SU-DHL-6 (cell line): ENCODE measurements at regions not wholly inside any gene's neighbourhood (a gene's known extent, or its start where the extent isn't known, plus 50 kb on each side); places are given as distances from the start of the nearest gene placed in this dataset.
"Not testable (repeated sequence)": the region's sequence is repeated elsewhere in the genome, so short reads cannot be mapped to it uniquely, and the experiment has no call there.

Experiments used
- H2AFZ ChIP-seq: fragments of 200-600 bp; sonication (generic); 2 replicates; pipeline ENCODE4 v1.6.1; 2014; ENCODE audit warnings: low read depth, mild to moderate bottlenecking, moderate library complexity, mixed read lengths, antibody characterized with exemption, low read length; ENCODE audit not compliant: severe bottlenecking
- H3F3A ChIP-seq: fragments of 200-600 bp; shearing (Covaris generic); 2 replicates; pipeline ENCODE4 v1.6.0; 2016; ENCODE audit warnings: antibody characterized with exemption, mild to moderate bottlenecking; ENCODE audit not compliant: insufficient read depth
- H3K27ac ChIP-seq: fragments of 200-600 bp; sonication (generic); 2 replicates; pipeline ENCODE4 v1.5.1; 2016; ENCODE audit warnings: low read depth, mild to moderate bottlenecking, low read length, moderate library complexity, mixed read lengths
- H3K27me3 ChIP-seq: fragments of 200-600 bp; sonication (generic), shearing (Covaris generic); 2 replicates; pipeline ENCODE4 v1.6.0; 2014; ENCODE audit warnings: mild to moderate bottlenecking, low read length
- H3K36me3 ChIP-seq: fragments of 200-600 bp; sonication (generic); 2 replicates; pipeline ENCODE4 v1.6.1; 2014; ENCODE audit warnings: mild to moderate bottlenecking, low read length, mixed read lengths
- H3K4me2 ChIP-seq: fragments of 300-600, 200-600 bp; shearing (Covaris generic), sonication (generic); 2 replicates; pipeline ENCODE4 v1.6.0; 2014; ENCODE audit warnings: low read length, low read depth, mild to moderate bottlenecking; ENCODE audit not compliant: poor library complexity, severe bottlenecking
- H3K4me3 ChIP-seq: fragments of 200-600 bp; sonication (generic); 2 replicates; pipeline ENCODE4 v1.5.1; 2014; ENCODE audit warnings: antibody characterized with exemption, low read length, mild to moderate bottlenecking, mixed read lengths; ENCODE audit not compliant: insufficient read depth, poor library complexity, severe bottlenecking
- H3K79me2 ChIP-seq: fragments of 200-600 bp; sonication (generic); 2 replicates; pipeline ENCODE4 v1.6.1; 2014; ENCODE audit warnings: mild to moderate bottlenecking, low read length, moderate library complexity; ENCODE audit not compliant: insufficient read depth
- H3K9ac ChIP-seq: fragments of 200-600 bp; sonication (generic); 2 replicates; pipeline ENCODE4 v1.7.0; 2014; ENCODE audit warnings: mild to moderate bottlenecking, low read length
- H3K9me2 ChIP-seq: fragments of 200-600 bp; sonication (generic); replicated peaks from 2 replicates; pipeline ENCODE4 v1.6.1; 2014; ENCODE audit warnings: low read length; ENCODE audit not compliant: insufficient read depth
- H3K9me3 ChIP-seq: fragments of 200-600 bp; sonication (generic); 2 replicates; pipeline ENCODE4 v1.6.1; 2014; ENCODE audit warnings: low read length, mixed read lengths; ENCODE audit not compliant: insufficient read depth
- H4K20me1 ChIP-seq: fragments of 200-600 bp; sonication (generic); 2 replicates; pipeline ENCODE4 v1.6.1; 2014; ENCODE audit warnings: low read depth, mild to moderate bottlenecking, antibody characterized with exemption, low read length, moderate library complexity, mixed read lengths
- CTCF ChIP-seq: fragments of 200-600 bp; sonication (generic); IDR thresholded peaks from one replicate; pipeline ENCODE4 v1.5.1; 2017; ENCODE audit warnings: antibody characterized with exemption, mild to moderate bottlenecking, low read length, moderate library complexity; ENCODE audit not compliant: insufficient read depth, poor library complexity, severe bottlenecking
- EZH2phosphoT487 ChIP-seq: fragments of 200-600 bp; sonication (generic), shearing (Covaris generic); conservative IDR thresholded peaks from 2 replicates; pipeline ENCODE4 v1.6.1; 2018; ENCODE audit warnings: mild to moderate bottlenecking, antibody characterized with exemption, low read length, moderate library complexity, mixed read lengths

- Histone ChIP-seq H3K27ac (no peak overlapping the region), H3K36me3 (no peaks in the 10 kb centered on the region), H3K27me3 (no peaks in the 10 kb centered on the region), H3K4me2 (no peak overlapping the region), H3K9me2 (no peaks in the 10 kb centered on the region), H3K79me2 (no peaks in the 10 kb centered on the region), H3K9ac (no peak overlapping the region), H3K4me3 (no peak overlapping the region), H3K9me3 (no peaks in the 10 kb centered on the region), H3F3A (no peaks in the 10 kb centered on the region), H4K20me1 (no peaks in the 10 kb centered on the region), H2AFZ (no peak overlapping the region)
- TF ChIP-seq EZH2phosphoT487 (no peak), CTCF (no peak)
These were observed 82.9 kb upstream of the MLN start for GRCh38 chr6:33886673-33887144.

- Histone ChIP-seq H3K27me3 (no peaks in the 10 kb centered on the region), H3K9ac (no peak overlapping the region), H3K36me3 (no peaks in the 10 kb centered on the region), H3K9me3 (no peaks in the 10 kb centered on the region), H3K27ac (no peak overlapping the region), H4K20me1 (no peaks in the 10 kb centered on the region), H3K79me2 (no peaks in the 10 kb centered on the region), H3K9me2 (no peaks in the 10 kb centered on the region), H3K4me3 (no peak overlapping the region), H3F3A (no peaks in the 10 kb centered on the region), H3K4me2 (no peak overlapping the region), H2AFZ (no peak overlapping the region)
- TF ChIP-seq CTCF (no peak), EZH2phosphoT487 (no peak)
These were observed 81.6 kb upstream of the MLN start for GRCh38 chr6:33885132-33886057.

- not testable (repeated sequence) for H3K4me3 ChIP-seq, H3K36me3 ChIP-seq, H3K27me3 ChIP-seq, H3K79me2 ChIP-seq, H4K20me1 ChIP-seq, H2AFZ ChIP-seq, H3K9me2 ChIP-seq, H3K9me3 ChIP-seq, H3K27ac ChIP-seq, H3K4me2 ChIP-seq, H3K9ac ChIP-seq, H3F3A ChIP-seq
These were observed 79.8 kb upstream of the MLN start for GRCh38 chr6:33883621-33884020.

GRCh38 chr6:33882154-33882553 is 78.4 kb upstream of the MLN start:
- Histone ChIP-seq H4K20me1 (no peaks in the 10 kb centered on the region), H3F3A (no peaks in the 10 kb centered on the region), H3K9me3 (no peaks in the 10 kb centered on the region), H3K27me3 (no peaks in the 10 kb centered on the region), H3K27ac (no peak overlapping the region), H3K4me3 (no peak overlapping the region), H3K9me2 (no peaks in the 10 kb centered on the region), H3K36me3 (no peaks in the 10 kb centered on the region), H3K4me2 (no peak overlapping the region), H3K79me2 (no peaks in the 10 kb centered on the region), H3K9ac (no peak overlapping the region), H2AFZ (no peak overlapping the region)
- TF ChIP-seq EZH2phosphoT487 (no peak), CTCF (no peak)
